ENCODE measurements at regions not wholly inside any gene's neighbourhood (a gene's known extent, or its start where the extent isn't known, plus 50 kb on each side); places are given as distances from the start of the nearest gene placed in this dataset.

GRCh38 chr14:101435546-101435945, 125.7 kb upstream of the DIO3 start:
- TF ChIP-seq CTCF (IDR thresholded peaks at IDR 0.05; ENCODE audit: insufficient read depth, low read depth, low read length), result no peak
- TF ChIP-seq EZH2 (IDR thresholded peaks at IDR 0.05; ENCODE audit: insufficient read depth, low read length), result no peak

All from astrocyte (in vitro differentiated cells and primary cell).